Neural progenitor cell (in vitro differentiated cells): ENCODE measurements at regions not wholly inside any gene's neighbourhood (a gene's known extent, or its start where the extent isn't known, plus 50 kb on each side); places are given as distances from the start of the nearest gene placed in this dataset.

ENCODE experiments used
- DNase-seq: peaks from one replicate; pipeline ENCODE4 v3.0.0-alpha.2; 2016; ENCODE audit warnings: low spot score
- H2AFZ ChIP-seq: fragments of 200-600 bp; sonication (generic); replicated peaks from 2 replicates; pipeline ENCODE4 v1.6.1; 2016; ENCODE audit warnings: antibody characterized with exemption
- H3F3A ChIP-seq: fragments of 200-600 bp; sonication (generic); 2 replicates; pipeline ENCODE4 v1.6.1; 2016; ENCODE audit warnings: antibody characterized with exemption, low read depth
- H3K27ac ChIP-seq: fragments of 200-600 bp; sonication (generic); 2 replicates; pipeline ENCODE4 v1.5.1; 2016; ENCODE audit warnings: mild to moderate bottlenecking
- H3K27me3 ChIP-seq: fragments of 200-600 bp; sonication (generic); 2 replicates; pipeline ENCODE4 v1.6.1; 2016; ENCODE audit warnings: mild to moderate bottlenecking, moderate library complexity
- H3K36me3 ChIP-seq: fragments of 200-600 bp; sonication (generic); 2 replicates; pipeline ENCODE4 v1.5.1; 2016
- H3K4me1 ChIP-seq: fragments of 200-600 bp; sonication (generic); 2 replicates; pipeline ENCODE4 v1.6.1; 2016; ENCODE audit warnings: mixed run types
- H3K4me2 ChIP-seq: fragments of 200-600 bp; sonication (generic); 2 replicates; pipeline ENCODE4 v1.6.1; 2016
- H3K4me3 ChIP-seq: fragments of 200-600 bp; sonication (generic); 2 replicates; pipeline ENCODE4 v1.5.1; 2016
- H3K79me2 ChIP-seq: fragments of 200-600 bp; sonication (generic); 2 replicates; pipeline ENCODE4 v1.6.1; 2016; ENCODE audit warnings: low read depth
- H3K9ac ChIP-seq: fragments of 200-600 bp; sonication (generic); 2 replicates; pipeline ENCODE4 v1.6.1; 2016
- H3K9me3 ChIP-seq: fragments of 200-600 bp; sonication (generic); 2 replicates; pipeline ENCODE4 v1.5.1; 2016; ENCODE audit warnings: low read depth
- H4K20me1 ChIP-seq: fragments of 200-600 bp; sonication (generic); 2 replicates; pipeline ENCODE4 v1.6.1; 2016; ENCODE audit warnings: low read depth
- H3K27ac Mint-ChIP-seq: 3 replicates; pipeline ENCODE4 v1.8.0; 2021; ENCODE audit warnings: mixed read lengths
- H3K27me3 Mint-ChIP-seq: 2 replicates; pipeline ENCODE4 v1.8.0; 2022; ENCODE audit warnings: low read depth, mild to moderate bottlenecking, inconsistent platforms, moderate library complexity, mixed read lengths; ENCODE audit not compliant: insufficient read depth
- H3K36me3 Mint-ChIP-seq: 3 replicates; pipeline ENCODE4 v1.8.0; 2021; ENCODE audit warnings: mixed read lengths
- H3K4me1 Mint-ChIP-seq: 3 replicates; pipeline ENCODE4 v1.8.0; 2021; ENCODE audit warnings: mixed read lengths
- H3K4me3 Mint-ChIP-seq: 3 replicates; pipeline ENCODE4 v1.8.0; 2021; ENCODE audit warnings: mild to moderate bottlenecking, moderate library complexity, mixed read lengths
- H3K9me3 Mint-ChIP-seq: 3 replicates; pipeline ENCODE4 v1.8.0; 2020; ENCODE audit warnings: mixed read lengths
- EZH2 ChIP-seq: fragments of 200-600 bp; sonication (generic); IDR thresholded peaks from 2 replicates; pipeline ENCODE4 v1.6.1; 2017; ENCODE audit warnings: antibody characterized with exemption, mild to moderate bottlenecking, moderate library complexity
- EZH2phosphoT487 ChIP-seq: fragments of 200-600 bp; sonication (generic); IDR thresholded peaks from 2 replicates; pipeline ENCODE4 v1.6.1; 2017; ENCODE audit warnings: antibody characterized with exemption
- TF ChIP-seq, protein P1 (sequence below): fragments of 200-600 bp; sonication (generic); IDR thresholded peaks from 2 replicates; pipeline ENCODE4 v1.5.1; 2017; ENCODE audit warnings: antibody characterized with exemption, mild to moderate bottlenecking

DNA sequence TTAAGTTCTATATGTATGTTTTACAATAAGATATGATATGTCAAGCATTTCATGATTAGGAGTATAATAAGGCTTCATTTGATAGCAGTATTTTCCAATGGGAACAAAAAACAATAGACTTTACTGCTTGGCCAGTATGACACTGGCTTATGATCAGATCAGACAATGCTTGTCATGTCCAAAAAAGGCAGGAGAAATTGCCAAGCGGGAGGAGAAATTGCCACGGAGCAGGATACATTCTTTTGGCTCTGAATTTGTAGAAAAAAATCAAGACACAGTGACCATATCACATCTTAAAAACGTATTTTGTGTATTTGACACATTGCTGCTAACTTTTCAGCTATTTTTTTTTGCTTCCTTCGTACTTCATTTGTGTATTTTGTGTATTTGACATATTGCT, 404.1 kb downstream of the CNTNAP4 start:
- H3F3A ChIP-seq, result no peaks in the 10 kb centered on the region
- Mint-ChIP-seq H3K9me3 (no peaks in the 10 kb centered on the region), H3K4me3 (no peak overlapping the region), H3K4me1 (peaks cover 6% of the 10 kb centered on the region), H3K27ac (no peak overlapping the region), H3K27me3 (no peaks in the 10 kb centered on the region), H3K36me3 (no peaks in the 10 kb centered on the region)
- H3K79me2 ChIP-seq, result no peaks in the 10 kb centered on the region
- no peak for TF ChIP-seq EZH2
- TF ChIP-seq, protein P1, sequence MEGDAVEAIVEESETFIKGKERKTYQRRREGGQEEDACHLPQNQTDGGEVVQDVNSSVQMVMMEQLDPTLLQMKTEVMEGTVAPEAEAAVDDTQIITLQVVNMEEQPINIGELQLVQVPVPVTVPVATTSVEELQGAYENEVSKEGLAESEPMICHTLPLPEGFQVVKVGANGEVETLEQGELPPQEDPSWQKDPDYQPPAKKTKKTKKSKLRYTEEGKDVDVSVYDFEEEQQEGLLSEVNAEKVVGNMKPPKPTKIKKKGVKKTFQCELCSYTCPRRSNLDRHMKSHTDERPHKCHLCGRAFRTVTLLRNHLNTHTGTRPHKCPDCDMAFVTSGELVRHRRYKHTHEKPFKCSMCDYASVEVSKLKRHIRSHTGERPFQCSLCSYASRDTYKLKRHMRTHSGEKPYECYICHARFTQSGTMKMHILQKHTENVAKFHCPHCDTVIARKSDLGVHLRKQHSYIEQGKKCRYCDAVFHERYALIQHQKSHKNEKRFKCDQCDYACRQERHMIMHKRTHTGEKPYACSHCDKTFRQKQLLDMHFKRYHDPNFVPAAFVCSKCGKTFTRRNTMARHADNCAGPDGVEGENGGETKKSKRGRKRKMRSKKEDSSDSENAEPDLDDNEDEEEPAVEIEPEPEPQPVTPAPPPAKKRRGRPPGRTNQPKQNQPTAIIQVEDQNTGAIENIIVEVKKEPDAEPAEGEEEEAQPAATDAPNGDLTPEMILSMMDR, result no peak
- TF ChIP-seq EZH2phosphoT487, result no peak
- no peak overlapping the region for H3K4me3 ChIP-seq
- H3K27me3 ChIP-seq, result no peaks in the 10 kb centered on the region
- no peak overlapping the region for H3K4me2 ChIP-seq
- no peak overlapping the region for H3K9ac ChIP-seq
- DNase-seq, result no peak
- H2AFZ ChIP-seq, result no peak overlapping the region
- H3K4me1 ChIP-seq, result peaks cover 8% of the 10 kb centered on the region
- no peaks in the 10 kb centered on the region for H3K36me3 ChIP-seq
- H4K20me1 ChIP-seq, result no peaks in the 10 kb centered on the region
- peaks cover 5% of the 10 kb centered on the region for H3K9me3 ChIP-seq
- no peak overlapping the region for H3K27ac ChIP-seq

- H2AFZ ChIP-seq, result peak overlapping the region; percentile 65
- no peaks in the 10 kb centered on the region for H3K79me2 ChIP-seq
- H3K27me3 ChIP-seq, result no peaks in the 10 kb centered on the region
- DNase-seq, result peak; percentile 25
- H3K4me2 ChIP-seq, result no peak overlapping the region
- no peaks in the 10 kb centered on the region for H4K20me1 ChIP-seq
- no peak overlapping the region for H3K27ac ChIP-seq
- Mint-ChIP-seq H3K4me1 (peaks cover 6% of the 10 kb centered on the region), H3K36me3 (no peaks in the 10 kb centered on the region), H3K4me3 (no peak overlapping the region), H3K9me3 (no peaks in the 10 kb centered on the region), H3K27me3 (no peaks in the 10 kb centered on the region), H3K27ac (no peak overlapping the region)
- H3K4me3 ChIP-seq, result no peak overlapping the region
- H3F3A ChIP-seq, result no peaks in the 10 kb centered on the region
- peaks cover 5% of the 10 kb centered on the region for H3K9me3 ChIP-seq
- no peak for TF ChIP-seq EZH2phosphoT487
- no peaks in the 10 kb centered on the region for H3K36me3 ChIP-seq
- H3K9ac ChIP-seq, result no peak overlapping the region
- H3K4me1 ChIP-seq, result peaks cover 8% of the 10 kb centered on the region
These were observed 405.9 kb downstream of the CNTNAP4 start for GRCh38 chr16:76683051-76683450.

GRCh38 chr16:76696876-76697275, 419.7 kb downstream of the CNTNAP4 start:
- no peaks in the 10 kb centered on the region for H3K4me1 ChIP-seq
- H3K27ac ChIP-seq, result no peak overlapping the region
- Mint-ChIP-seq H3K4me1 (no peaks in the 10 kb centered on the region), H3K27ac (no peak overlapping the region), H3K27me3 (no peaks in the 10 kb centered on the region), H3K9me3 (no peaks in the 10 kb centered on the region), H3K4me3 (no peak overlapping the region), H3K36me3 (no peaks in the 10 kb centered on the region)
- H3K9ac ChIP-seq, result no peak overlapping the region
- H3F3A ChIP-seq, result no peaks in the 10 kb centered on the region
- no peak for DNase-seq
- no peak overlapping the region for H2AFZ ChIP-seq
- TF ChIP-seq EZH2phosphoT487 (no peak), EZH2 (no peak)
- TF ChIP-seq, protein P1, result no peak
- H3K9me3 ChIP-seq, result no peaks in the 10 kb centered on the region
- no peaks in the 10 kb centered on the region for H4K20me1 ChIP-seq
- no peaks in the 10 kb centered on the region for H3K36me3 ChIP-seq
- H3K27me3 ChIP-seq, result no peaks in the 10 kb centered on the region
- no peak overlapping the region for H3K4me3 ChIP-seq
- no peaks in the 10 kb centered on the region for H3K79me2 ChIP-seq
- no peak overlapping the region for H3K4me2 ChIP-seq

DNA sequence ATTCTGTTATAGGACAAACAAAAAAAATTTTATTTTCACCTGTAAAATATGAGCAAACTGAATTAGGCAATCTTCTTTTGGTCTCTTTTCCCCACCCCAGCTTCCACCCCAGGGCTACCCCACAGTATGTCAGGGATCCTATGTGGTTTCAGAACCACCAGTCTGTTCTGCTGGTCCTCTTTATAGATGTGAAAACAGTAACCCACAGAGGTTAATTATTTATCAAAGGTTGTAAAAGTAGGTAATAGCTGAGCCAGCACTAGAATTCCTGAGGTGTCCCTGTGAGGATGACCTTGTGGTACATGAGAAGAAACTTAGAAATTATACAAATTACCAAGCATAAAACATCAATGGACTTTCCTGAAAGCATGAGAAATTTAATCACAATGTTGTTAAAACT, 428.7 kb downstream of the CNTNAP4 start:
- H3K9me3 Mint-ChIP-seq, result no peaks in the 10 kb centered on the region
- no peak overlapping the region for H2AFZ ChIP-seq
- TF ChIP-seq EZH2phosphoT487, result no peak
- TF ChIP-seq EZH2, result no peak
- TF ChIP-seq, protein P1, result no peak
- H3K36me3 ChIP-seq, result no peaks in the 10 kb centered on the region
- no peaks in the 10 kb centered on the region for H4K20me1 ChIP-seq
- H3K4me1 ChIP-seq, result no peaks in the 10 kb centered on the region
- no peak overlapping the region for H3K27ac Mint-ChIP-seq
- H3K4me3 ChIP-seq, result no peak overlapping the region
- no peaks in the 10 kb centered on the region for H3K36me3 Mint-ChIP-seq
- no peak overlapping the region for H3K9ac ChIP-seq
- H3F3A ChIP-seq, result no peaks in the 10 kb centered on the region
- H3K9me3 ChIP-seq, result no peaks in the 10 kb centered on the region
- no peak for DNase-seq
- H3K79me2 ChIP-seq, result no peaks in the 10 kb centered on the region
- no peaks in the 10 kb centered on the region for H3K27me3 ChIP-seq
- H3K27ac ChIP-seq, result no peak overlapping the region
- no peak overlapping the region for H3K4me3 Mint-ChIP-seq
- H3K27me3 Mint-ChIP-seq, result no peaks in the 10 kb centered on the region
- no peak overlapping the region for H3K4me2 ChIP-seq
- no peaks in the 10 kb centered on the region for H3K4me1 Mint-ChIP-seq
